Non-pigmented ciliary epithelial cell (primary cell): ENCODE measurements at regions not wholly inside any gene's neighbourhood (a gene's known extent, or its start where the extent isn't known, plus 50 kb on each side); places are given as distances from the start of the nearest gene placed in this dataset.
"Not testable (repeated sequence)": the region's sequence is repeated elsewhere in the genome, so short reads cannot be mapped to it uniquely, and the experiment has no call there.

Experiments used
- DNase-seq: peaks from one replicate; pipeline ENCODE4 v3.0.0-alpha.2; 2010; ENCODE audit warnings: low read depth

GRCh38 chr17:72452286-72453173 is 331.7 kb downstream of the SOX9 start:
- no peak for DNase-seq

GRCh38 chr17:72454342-72454741 is 333.5 kb downstream of the SOX9 start:
- no peak for DNase-seq

GRCh38 chr17:72455562-72455961 is 334.7 kb downstream of the SOX9 start:
- DNase-seq, result no peak

GRCh38 chr17:72456075-72456474 is 335.3 kb downstream of the SOX9 start:
- peak; percentile 26 for DNase-seq

GRCh38 chr17:72457712-72458111 is 336.9 kb downstream of the SOX9 start:
- no peak for DNase-seq

- DNase-seq, result no peak
Measured at GRCh38 chr17:72458301-72458700, 337.5 kb downstream of the SOX9 start.

GRCh38 chr17:72460711-72461110 is 339.9 kb downstream of the SOX9 start:
- no peak for DNase-seq

GRCh38 chr17:72461757-72462156 is 340.9 kb downstream of the SOX9 start:
- DNase-seq, result no peak

GRCh38 chr17:72462407-72462806 is 341.6 kb downstream of the SOX9 start:
- no peak for DNase-seq

GRCh38 chr17:72462814-72463213 is 342.0 kb downstream of the SOX9 start:
- no peak for DNase-seq

- DNase-seq, result no peak
Measured at GRCh38 chr17:72463287-72464102, 342.7 kb downstream of the SOX9 start.

- not testable (repeated sequence) for DNase-seq
Measured at GRCh38 chr17:72464221-72464620, 343.4 kb downstream of the SOX9 start.

GRCh38 chr17:72465191-72466024 is 344.6 kb downstream of the SOX9 start:
- peak; percentile 72 for DNase-seq

- DNase-seq, result peak; percentile 41
Measured at GRCh38 chr17:72466199-72466598, 345.4 kb downstream of the SOX9 start.

- DNase-seq, result no peak
Measured at GRCh38 chr17:72466606-72467005, 345.8 kb downstream of the SOX9 start.

GRCh38 chr17:72467841-72468653 is 347.2 kb downstream of the SOX9 start:
- DNase-seq, result no peak

- no peak for DNase-seq
Measured at GRCh38 chr17:72468841-72469240, 348.0 kb downstream of the SOX9 start.

- DNase-seq, result no peak
Measured at GRCh38 chr17:72470121-72470705, 349.4 kb downstream of the SOX9 start.

- DNase-seq, result no peak
Measured at GRCh38 chr17:72470734-72471133, 349.9 kb downstream of the SOX9 start.

- DNase-seq, result no peak
Measured at GRCh38 chr17:72471296-72471695, 350.5 kb downstream of the SOX9 start.

- DNase-seq, result no peak
Measured at GRCh38 chr17:72472106-72472505, 351.3 kb downstream of the SOX9 start.
